ENCODE measurements at regions not wholly inside any gene's neighbourhood (a gene's known extent, or its start where the extent isn't known, plus 50 kb on each side); places are given as distances from the start of the nearest gene placed in this dataset.

DNA sequence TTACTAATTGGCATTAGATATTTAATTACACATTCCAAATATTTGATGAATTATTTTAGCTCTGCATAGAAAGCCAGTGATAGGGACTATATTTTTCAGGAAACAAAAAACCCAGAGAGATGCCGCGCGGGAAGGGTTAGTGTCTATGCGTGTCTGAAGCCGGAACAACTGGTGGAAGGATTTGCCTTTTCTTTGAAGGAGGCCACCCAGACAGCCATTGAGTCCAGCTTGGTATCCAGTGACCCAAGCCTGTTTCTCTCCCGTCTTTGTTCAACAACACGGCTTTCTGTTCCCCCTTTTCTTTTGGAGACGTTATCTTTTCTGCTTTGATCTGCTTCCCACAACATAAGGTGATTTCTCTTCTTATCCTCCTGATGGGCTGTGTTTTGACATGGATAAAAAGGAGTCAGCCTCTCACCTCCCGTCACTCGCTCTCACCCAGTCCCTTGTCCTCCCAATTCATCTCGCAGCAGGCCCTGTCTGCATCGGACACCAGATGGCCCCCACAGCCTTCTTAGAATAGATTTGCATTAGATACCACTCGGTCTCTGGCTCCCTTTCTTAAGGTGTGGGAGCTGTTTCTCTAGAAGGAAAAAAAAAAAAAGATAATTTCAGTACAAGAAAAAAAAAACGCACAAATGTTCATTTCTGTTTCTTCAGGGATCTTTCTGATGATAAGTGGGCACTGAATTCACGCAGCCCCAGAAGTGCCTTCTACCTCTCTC is 361.8 kb downstream of the ZNF536 start:
- Histone ChIP-seq H3K27ac (ENCODE audit: insufficient read depth, low read length, poor library complexity, severe bottlenecking) (no peak overlapping the region), H3K4me3 (ENCODE audit: low read depth, low read length) (no peak overlapping the region), H3K36me3 (ENCODE audit: control insufficient read depth, insufficient read depth, low read length) (no peaks in the 10 kb centered on the region), H3K27me3 (ENCODE audit: control insufficient read depth, insufficient read depth, low read length) (no peaks in the 10 kb centered on the region), H3K9me3 (ENCODE audit: control insufficient read depth in 2 of 2, low read length in 2 of 2) (no peaks in the 10 kb centered on the region), H3K4me1 (ENCODE audit: control insufficient read depth, insufficient read depth, low read length, poor library complexity, severe bottlenecking) (no peaks in the 10 kb centered on the region)
- no peak overlapping the region for H3K4me3 Mint-ChIP-seq
- H3K9me3 Mint-ChIP-seq, result peaks cover 0 to 2% (median 0%) of the 10 kb centered on the region in 7 donors
- no peaks in the 10 kb centered on the region for H3K36me3 Mint-ChIP-seq
- ATAC-seq (ENCODE audit: low read depth in 2 of 2) (no peak), DNase-seq (no peak)
- no peaks in the 10 kb centered on the region for H3K4me1 Mint-ChIP-seq
- no peak overlapping the region for H3K27ac Mint-ChIP-seq
- H3K27me3 Mint-ChIP-seq, result no peaks in the 10 kb centered on the region

GRCh38 chr19:30731591-30731990 is 359.4 kb downstream of the ZNF536 start:
- DNase-seq (no peak), ATAC-seq (ENCODE audit: low read depth in 2 of 2) (no peak)
- H3K27me3 Mint-ChIP-seq, result no peaks in the 10 kb centered on the region
- no peaks in the 10 kb centered on the region for H3K36me3 Mint-ChIP-seq
- no peak overlapping the region for H3K27ac ChIP-seq (ENCODE audit: insufficient read depth, low read length, poor library complexity, severe bottlenecking)
- no peaks in the 10 kb centered on the region for H3K4me1 ChIP-seq (ENCODE audit: control insufficient read depth, insufficient read depth, low read length, poor library complexity, severe bottlenecking)
- no peaks in the 10 kb centered on the region for H3K36me3 ChIP-seq (ENCODE audit: control insufficient read depth, insufficient read depth, low read length)
- no peak overlapping the region for H3K4me3 ChIP-seq (ENCODE audit: low read depth, low read length)
- no peaks in the 10 kb centered on the region for H3K27me3 ChIP-seq (ENCODE audit: control insufficient read depth, insufficient read depth, low read length)
- peaks cover 0 to 2% (median 0%) of the 10 kb centered on the region in 7 donors for H3K9me3 Mint-ChIP-seq
- H3K27ac Mint-ChIP-seq, result no peak overlapping the region
- H3K4me1 Mint-ChIP-seq, result no peaks in the 10 kb centered on the region
- H3K9me3 ChIP-seq (ENCODE audit: control insufficient read depth in 2 of 2, low read length in 2 of 2), result no peaks in the 10 kb centered on the region
- no peak overlapping the region for H3K4me3 Mint-ChIP-seq

DNA sequence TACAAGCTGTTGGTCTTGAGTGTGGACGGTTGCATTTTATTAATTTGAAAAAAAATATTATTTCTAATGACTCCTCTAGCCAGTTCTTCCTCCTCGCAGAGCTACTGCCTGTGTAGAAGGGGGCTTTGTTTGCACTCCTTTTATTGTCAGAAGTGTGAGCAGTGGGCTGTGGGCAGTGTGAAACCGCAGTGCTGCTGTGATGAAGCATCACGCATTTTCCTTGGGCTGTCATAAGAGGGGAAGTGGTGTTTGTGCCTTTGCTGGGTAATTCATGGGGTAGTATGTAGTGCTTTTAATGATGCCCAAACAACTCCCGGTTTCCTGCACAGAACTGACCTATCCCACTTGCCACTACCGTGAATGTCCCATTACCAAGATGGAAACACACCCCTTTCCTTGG is 357.3 kb downstream of the ZNF536 start:
- H3K27ac Mint-ChIP-seq, result peak overlapping the region in 1 of 3 donors; percentile 66
- H3K4me1 Mint-ChIP-seq, result no peaks in the 10 kb centered on the region
- ATAC-seq (ENCODE audit: low read depth in 2 of 2), result no peak

GRCh38 chr19:30722761-30723160 is 350.6 kb downstream of the ZNF536 start:
- H3K27me3 Mint-ChIP-seq, result peaks cover 12% of the 10 kb centered on the region
- no peak overlapping the region for H3K27ac ChIP-seq (ENCODE audit: insufficient read depth, low read length, poor library complexity, severe bottlenecking)

More for the DNA sequence above, 357.3 kb downstream of the ZNF536 start:
- no peaks in the 10 kb centered on the region for H3K36me3 ChIP-seq (ENCODE audit: control insufficient read depth, insufficient read depth, low read length)
- no peaks in the 10 kb centered on the region for H3K27me3 ChIP-seq (ENCODE audit: control insufficient read depth, insufficient read depth, low read length)
- no peak overlapping the region for H3K4me3 ChIP-seq (ENCODE audit: low read depth, low read length)
- no peaks in the 10 kb centered on the region for H3K9me3 ChIP-seq (ENCODE audit: control insufficient read depth in 2 of 2, low read length in 2 of 2)
- Mint-ChIP-seq H3K27me3 (no peaks in the 10 kb centered on the region), H3K4me3 (no peak overlapping the region), H3K36me3 (no peaks in the 10 kb centered on the region), H3K9me3 (peaks cover 0 to 2% (median 0%) of the 10 kb centered on the region in 7 donors)
- no peak overlapping the region for H3K27ac ChIP-seq (ENCODE audit: insufficient read depth, low read length, poor library complexity, severe bottlenecking)
- H3K4me1 ChIP-seq (ENCODE audit: control insufficient read depth, insufficient read depth, low read length, poor library complexity, severe bottlenecking), result no peaks in the 10 kb centered on the region
- DNase-seq, result no peak

GRCh38 chr19:30722186-30722585 is 350.0 kb downstream of the ZNF536 start:
- H3K27ac ChIP-seq (ENCODE audit: insufficient read depth, low read length, poor library complexity, severe bottlenecking), result no peak overlapping the region
- Mint-ChIP-seq H3K4me3 (peak overlapping the region in 1 of 4 donors; percentile 57), H3K4me1 (peaks cover 0 to 13% (median 0%) of the 10 kb centered on the region in 4 donors), H3K27me3 (peaks cover 14% of the 10 kb centered on the region), H3K27ac (no peak overlapping the region), H3K36me3 (no peaks in the 10 kb centered on the region), H3K9me3 (no peaks in the 10 kb centered on the region)
- no peak for ATAC-seq (ENCODE audit: low read depth in 2 of 2)
- no peaks in the 10 kb centered on the region for H3K27me3 ChIP-seq (ENCODE audit: control insufficient read depth, insufficient read depth, low read length)
- H3K4me1 ChIP-seq (ENCODE audit: control insufficient read depth, insufficient read depth, low read length, poor library complexity, severe bottlenecking), result peaks cover 9% of the 10 kb centered on the region
- H3K36me3 ChIP-seq (ENCODE audit: control insufficient read depth, insufficient read depth, low read length), result no peaks in the 10 kb centered on the region
- no peak for DNase-seq
- H3K9me3 ChIP-seq (ENCODE audit: control insufficient read depth in 2 of 2, low read length in 2 of 2), result no peaks in the 10 kb centered on the region
- H3K4me3 ChIP-seq (ENCODE audit: low read depth, low read length), result no peak overlapping the region

More at GRCh38 chr19:30722761-30723160, 350.6 kb downstream of the ZNF536 start:
- Mint-ChIP-seq H3K4me1 (peaks cover 0 to 13% (median 0%) of the 10 kb centered on the region in 4 donors), H3K9me3 (no peaks in the 10 kb centered on the region), H3K36me3 (no peaks in the 10 kb centered on the region), H3K4me3 (no peak overlapping the region), H3K27ac (no peak overlapping the region)
- Histone ChIP-seq H3K4me1 (ENCODE audit: control insufficient read depth, insufficient read depth, low read length, poor library complexity, severe bottlenecking) (peaks cover 9% of the 10 kb centered on the region), H3K4me3 (ENCODE audit: low read depth, low read length) (no peak overlapping the region), H3K36me3 (ENCODE audit: control insufficient read depth, insufficient read depth, low read length) (no peaks in the 10 kb centered on the region), H3K27me3 (ENCODE audit: control insufficient read depth, insufficient read depth, low read length) (no peaks in the 10 kb centered on the region), H3K9me3 (ENCODE audit: control insufficient read depth in 2 of 2, low read length in 2 of 2) (no peaks in the 10 kb centered on the region)
- DNase-seq, result no peak
- no peak for ATAC-seq (ENCODE audit: low read depth in 2 of 2)

DNA sequence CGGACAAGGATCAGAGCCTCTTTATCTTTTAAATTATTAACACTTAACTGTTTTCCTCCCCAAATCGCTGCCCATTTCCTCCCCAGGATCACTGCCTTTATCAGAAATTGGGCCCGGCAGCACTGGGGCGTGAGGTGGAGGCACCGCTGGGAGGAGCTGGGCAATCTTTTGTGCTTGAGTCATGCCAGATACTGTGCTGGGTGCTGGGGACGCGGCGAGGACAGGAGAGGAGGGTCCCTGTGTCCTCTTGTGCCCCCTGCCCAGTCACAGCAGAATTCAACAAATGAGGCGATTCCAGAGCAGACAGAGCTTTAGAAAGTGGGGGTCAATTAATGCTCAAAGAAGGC is 347.8 kb downstream of the ZNF536 start:
- no peaks in the 10 kb centered on the region for H3K9me3 ChIP-seq (ENCODE audit: control insufficient read depth in 2 of 2, low read length in 2 of 2)
- Mint-ChIP-seq H3K27ac (no peak overlapping the region), H3K36me3 (no peaks in the 10 kb centered on the region), H3K27me3 (peaks cover 14% of the 10 kb centered on the region), H3K9me3 (no peaks in the 10 kb centered on the region), H3K4me1 (peaks cover 0 to 13% (median 0%) of the 10 kb centered on the region in 4 donors), H3K4me3 (peak overlapping the region in 1 of 4 donors; percentile 76)
- no peak overlapping the region for H3K4me3 ChIP-seq (ENCODE audit: low read depth, low read length)
- peaks cover 9% of the 10 kb centered on the region for H3K4me1 ChIP-seq (ENCODE audit: control insufficient read depth, insufficient read depth, low read length, poor library complexity, severe bottlenecking)
- DNase-seq, result no peak
- no peaks in the 10 kb centered on the region for H3K27me3 ChIP-seq (ENCODE audit: control insufficient read depth, insufficient read depth, low read length)
- H3K27ac ChIP-seq (ENCODE audit: insufficient read depth, low read length, poor library complexity, severe bottlenecking), result no peak overlapping the region
- ATAC-seq (ENCODE audit: low read depth in 2 of 2), result no peak
- H3K36me3 ChIP-seq (ENCODE audit: control insufficient read depth, insufficient read depth, low read length), result no peaks in the 10 kb centered on the region

- peaks cover 14% of the 10 kb centered on the region for H3K27me3 Mint-ChIP-seq
- H3K36me3 Mint-ChIP-seq, result no peaks in the 10 kb centered on the region
- H3K27ac Mint-ChIP-seq, result peak overlapping the region in 1 of 3 donors; percentile 9
- H3K27me3 ChIP-seq (ENCODE audit: control insufficient read depth, insufficient read depth, low read length), result no peaks in the 10 kb centered on the region
- peaks cover 9% of the 10 kb centered on the region for H3K4me1 ChIP-seq (ENCODE audit: control insufficient read depth, insufficient read depth, low read length, poor library complexity, severe bottlenecking)
- no peak overlapping the region for H3K27ac ChIP-seq (ENCODE audit: insufficient read depth, low read length, poor library complexity, severe bottlenecking)
- H3K4me1 Mint-ChIP-seq, result peaks cover 0 to 13% (median 0%) of the 10 kb centered on the region in 4 donors
- no peaks in the 10 kb centered on the region for H3K36me3 ChIP-seq (ENCODE audit: control insufficient read depth, insufficient read depth, low read length)
- DNase-seq (peak in 1 of 3 donors; percentile 11), ATAC-seq (ENCODE audit: low read depth in 2 of 2) (no peak)
- H3K9me3 Mint-ChIP-seq, result no peaks in the 10 kb centered on the region
- H3K4me3 Mint-ChIP-seq, result peak overlapping the region in 3 of 4 donors; percentile 28 to 76 (median 76)
- H3K4me3 ChIP-seq (ENCODE audit: low read depth, low read length), result peak overlapping the region; percentile 67
- H3K9me3 ChIP-seq (ENCODE audit: control insufficient read depth in 2 of 2, low read length in 2 of 2), result no peaks in the 10 kb centered on the region
Measured at GRCh38 chr19:30719189-30719998, 347.2 kb downstream of the ZNF536 start.

Measured in CD4-positive, CD25-positive, alpha-beta regulatory T cell (primary cell).